Upper lobe of left lung (tissue), 4 donors: ENCODE measurements at regions not wholly inside any gene's neighbourhood (a gene's known extent, or its start where the extent isn't known, plus 50 kb on each side); places are given as distances from the start of the nearest gene placed in this dataset.

Experiments used
- POLR2A ChIP-seq, 4 donors: fragments of 450-650 bp; IDR thresholded peaks; one replicate each; pipeline ENCODE4 v1.5.1; 2016 to 2017; ENCODE audit warnings: antibody characterized with exemption in 4 of 4, mild to moderate bottlenecking in 2 of 4
- TF ChIP-seq, protein P1 (sequence below), 6 experiments: fragments of 450-650 bp in 4 of 6; fragments of 200-600 bp in 2 of 6; sonication (generic) in 2 of 6; IDR thresholded peaks; one replicate each; pipeline ENCODE4 v1.5.1; 2016 to 2019; ENCODE audit warnings: antibody characterized with exemption in 6 of 6

DNA sequence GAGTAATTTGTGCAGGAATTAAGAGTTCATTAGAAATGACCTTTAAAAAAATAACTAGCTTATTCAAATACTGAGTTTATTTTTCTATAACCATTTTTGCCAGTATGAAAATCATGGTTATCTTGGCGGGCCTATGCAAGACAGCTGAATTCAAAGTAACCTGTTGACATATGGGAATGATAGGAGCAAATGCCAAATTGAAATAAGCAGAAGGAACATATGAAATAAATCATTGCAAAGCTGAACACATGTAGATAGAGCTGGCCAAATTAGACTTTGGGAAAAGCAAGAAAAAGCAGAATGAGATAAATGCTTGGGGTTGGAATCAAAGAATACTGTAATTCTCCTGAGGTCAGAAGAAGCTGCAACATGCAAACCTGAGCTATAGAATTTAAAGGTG, 372.5 kb downstream of the ADAMTS20 start:
- TF ChIP-seq, protein P1, sequence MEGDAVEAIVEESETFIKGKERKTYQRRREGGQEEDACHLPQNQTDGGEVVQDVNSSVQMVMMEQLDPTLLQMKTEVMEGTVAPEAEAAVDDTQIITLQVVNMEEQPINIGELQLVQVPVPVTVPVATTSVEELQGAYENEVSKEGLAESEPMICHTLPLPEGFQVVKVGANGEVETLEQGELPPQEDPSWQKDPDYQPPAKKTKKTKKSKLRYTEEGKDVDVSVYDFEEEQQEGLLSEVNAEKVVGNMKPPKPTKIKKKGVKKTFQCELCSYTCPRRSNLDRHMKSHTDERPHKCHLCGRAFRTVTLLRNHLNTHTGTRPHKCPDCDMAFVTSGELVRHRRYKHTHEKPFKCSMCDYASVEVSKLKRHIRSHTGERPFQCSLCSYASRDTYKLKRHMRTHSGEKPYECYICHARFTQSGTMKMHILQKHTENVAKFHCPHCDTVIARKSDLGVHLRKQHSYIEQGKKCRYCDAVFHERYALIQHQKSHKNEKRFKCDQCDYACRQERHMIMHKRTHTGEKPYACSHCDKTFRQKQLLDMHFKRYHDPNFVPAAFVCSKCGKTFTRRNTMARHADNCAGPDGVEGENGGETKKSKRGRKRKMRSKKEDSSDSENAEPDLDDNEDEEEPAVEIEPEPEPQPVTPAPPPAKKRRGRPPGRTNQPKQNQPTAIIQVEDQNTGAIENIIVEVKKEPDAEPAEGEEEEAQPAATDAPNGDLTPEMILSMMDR (IDR thresholded peaks at IDR 0.05): no peak
- TF ChIP-seq POLR2A (IDR thresholded peaks at IDR 0.05): no peak
